ENCODE measurements at regions not wholly inside any gene's neighbourhood (a gene's known extent, or its start where the extent isn't known, plus 50 kb on each side); places are given as distances from the start of the nearest gene placed in this dataset.

DNA sequence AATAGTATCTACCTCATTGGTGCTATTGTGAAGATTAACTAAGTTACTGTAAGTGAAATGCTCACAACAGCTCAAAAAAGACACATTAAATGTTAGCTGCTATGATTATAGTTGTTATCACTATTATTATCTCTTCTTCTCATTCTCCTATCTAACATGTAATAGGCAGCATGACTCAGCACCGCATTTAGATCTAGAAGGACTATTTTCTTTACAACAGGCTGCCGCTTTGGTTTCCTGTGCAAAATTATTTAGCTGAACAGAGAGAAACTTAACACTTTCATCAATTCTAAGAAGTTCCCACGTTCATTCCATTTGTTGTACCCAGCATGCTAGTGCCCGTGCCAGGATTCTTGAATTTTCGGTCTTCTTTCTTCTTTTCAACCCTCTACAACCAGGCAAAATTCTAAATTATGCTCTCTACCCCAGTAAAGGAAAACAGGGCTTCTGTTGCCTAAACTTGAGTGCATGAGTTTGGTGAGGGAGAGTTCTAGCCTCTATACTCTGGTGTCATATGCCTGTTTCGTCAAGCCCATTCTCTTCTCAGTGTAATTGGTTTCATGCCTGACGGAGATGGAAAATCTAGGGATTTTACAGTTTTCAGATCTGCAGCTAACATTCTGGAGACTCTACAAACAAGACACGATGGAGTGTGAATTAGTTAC is 378.9 kb downstream of the PPP1R2C start:
- Histone ChIP-seq H3K4me2 (ENCODE audit: control insufficient read depth, extremely low read depth, insufficient read depth, low read depth, low read length) (no peak overlapping the region), H4K20me1 (ENCODE audit: control insufficient read depth, extremely low read depth, insufficient read depth, low read length) (no peaks in the 10 kb centered on the region), H3K9me3 (ENCODE audit: control insufficient read depth, low read depth, low read length) (no peaks in the 10 kb centered on the region), H3K9me1 (ENCODE audit: control insufficient read depth, extremely low read depth, insufficient read depth, low read length) (no peaks in the 10 kb centered on the region), H3K9ac (ENCODE audit: control insufficient read depth, extremely low read depth, insufficient read depth, low read length) (no peak overlapping the region), H3K36me3 (ENCODE audit: control insufficient read depth in 2 of 2, extremely low read depth in 1 of 2, insufficient read depth in 2 of 2, low read length in 2 of 2) (no peaks in the 10 kb centered on the region), H3K27me3 (ENCODE audit: control insufficient read depth, extremely low read depth, insufficient read depth, low read length) (no peaks in the 10 kb centered on the region), H2AFZ (ENCODE audit: control insufficient read depth, low read length) (no peak overlapping the region), H3K79me2 (ENCODE audit: control insufficient read depth, insufficient read depth, low read length) (no peaks in the 10 kb centered on the region), H3K4me1 (ENCODE audit: control insufficient read depth, extremely low read depth, insufficient read depth, low read length) (no peaks in the 10 kb centered on the region), H3K27ac (ENCODE audit: control insufficient read depth, insufficient read depth, low read length) (no peak overlapping the region), H3K4me3 (ENCODE audit: control insufficient read depth in 2 of 3, extremely low read depth in 1 of 3, insufficient read depth in 2 of 3, low read depth in 1 of 3, low read length in 3 of 3) (no peak overlapping the region)
- dilution Hi-C loops (cut with MboI; ENCODE audit: extremely low pct_ligation_motif_present, low sequenced_read_pairs), result no loop called here
- no peak for TF ChIP-seq EZH2 (IDR thresholded peaks at IDR 0.05; ENCODE audit: low read length)
- TF ChIP-seq, protein P1, sequence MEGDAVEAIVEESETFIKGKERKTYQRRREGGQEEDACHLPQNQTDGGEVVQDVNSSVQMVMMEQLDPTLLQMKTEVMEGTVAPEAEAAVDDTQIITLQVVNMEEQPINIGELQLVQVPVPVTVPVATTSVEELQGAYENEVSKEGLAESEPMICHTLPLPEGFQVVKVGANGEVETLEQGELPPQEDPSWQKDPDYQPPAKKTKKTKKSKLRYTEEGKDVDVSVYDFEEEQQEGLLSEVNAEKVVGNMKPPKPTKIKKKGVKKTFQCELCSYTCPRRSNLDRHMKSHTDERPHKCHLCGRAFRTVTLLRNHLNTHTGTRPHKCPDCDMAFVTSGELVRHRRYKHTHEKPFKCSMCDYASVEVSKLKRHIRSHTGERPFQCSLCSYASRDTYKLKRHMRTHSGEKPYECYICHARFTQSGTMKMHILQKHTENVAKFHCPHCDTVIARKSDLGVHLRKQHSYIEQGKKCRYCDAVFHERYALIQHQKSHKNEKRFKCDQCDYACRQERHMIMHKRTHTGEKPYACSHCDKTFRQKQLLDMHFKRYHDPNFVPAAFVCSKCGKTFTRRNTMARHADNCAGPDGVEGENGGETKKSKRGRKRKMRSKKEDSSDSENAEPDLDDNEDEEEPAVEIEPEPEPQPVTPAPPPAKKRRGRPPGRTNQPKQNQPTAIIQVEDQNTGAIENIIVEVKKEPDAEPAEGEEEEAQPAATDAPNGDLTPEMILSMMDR (optimal IDR thresholded peaks at IDR 0.05 in 1 of 3, IDR thresholded peaks at IDR 0.05 in 1 of 3, conservative IDR thresholded peaks at IDR 0.05 in 1 of 3; ENCODE audit: extremely low read depth in 1 of 3, insufficient read depth in 2 of 3, low read length in 3 of 3), result no peak
- DNase-seq (ENCODE audit: low read depth, low spot score) (no peak), FAIRE-seq (no peak)

DNA sequence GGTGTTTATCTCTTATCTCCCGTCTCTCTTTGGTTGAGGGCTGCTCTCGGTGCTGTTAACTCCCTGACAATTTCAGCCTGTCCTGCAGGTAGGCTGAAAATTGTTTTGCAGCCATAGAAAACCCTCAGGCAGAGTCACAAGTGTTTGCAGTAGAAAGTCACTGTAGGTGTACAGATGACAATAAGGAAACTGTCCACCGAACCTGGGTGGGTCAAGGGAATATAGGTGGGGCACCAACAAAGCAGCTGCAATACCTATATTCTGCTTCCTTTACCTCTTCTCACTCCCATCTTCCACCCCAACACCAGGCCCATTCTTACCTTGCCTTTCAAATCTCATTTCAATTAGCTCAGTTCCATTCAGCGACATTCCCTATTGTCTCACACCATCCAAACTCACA is 381.8 kb downstream of the PPP1R2C start:
- H3K4me2 ChIP-seq (ENCODE audit: control insufficient read depth, extremely low read depth, insufficient read depth, low read depth, low read length), result no peak overlapping the region
- dilution Hi-C loops (cut with MboI; ENCODE audit: extremely low pct_ligation_motif_present, low sequenced_read_pairs), result no loop called here
- no peak for FAIRE-seq

More for the DNA sequence above, 381.8 kb downstream of the PPP1R2C start:
- no peaks in the 10 kb centered on the region for H3K9me3 ChIP-seq (ENCODE audit: control insufficient read depth, low read depth, low read length)
- H3K4me3 ChIP-seq (ENCODE audit: control insufficient read depth in 2 of 3, extremely low read depth in 1 of 3, insufficient read depth in 2 of 3, low read depth in 1 of 3, low read length in 3 of 3), result no peak overlapping the region
- H3K9ac ChIP-seq (ENCODE audit: control insufficient read depth, extremely low read depth, insufficient read depth, low read length), result no peak overlapping the region
- no peaks in the 10 kb centered on the region for H4K20me1 ChIP-seq (ENCODE audit: control insufficient read depth, extremely low read depth, insufficient read depth, low read length)
- no peak for TF ChIP-seq EZH2 (IDR thresholded peaks at IDR 0.05; ENCODE audit: low read length)
- TF ChIP-seq, protein P1 (optimal IDR thresholded peaks at IDR 0.05 in 1 of 3, IDR thresholded peaks at IDR 0.05 in 1 of 3, conservative IDR thresholded peaks at IDR 0.05 in 1 of 3; ENCODE audit: extremely low read depth in 1 of 3, insufficient read depth in 2 of 3, low read length in 3 of 3), result no peak
- no peak overlapping the region for H2AFZ ChIP-seq (ENCODE audit: control insufficient read depth, low read length)
- H3K27me3 ChIP-seq (ENCODE audit: control insufficient read depth, extremely low read depth, insufficient read depth, low read length), result no peaks in the 10 kb centered on the region
- no peaks in the 10 kb centered on the region for H3K9me1 ChIP-seq (ENCODE audit: control insufficient read depth, extremely low read depth, insufficient read depth, low read length)
- no peaks in the 10 kb centered on the region for H3K79me2 ChIP-seq (ENCODE audit: control insufficient read depth, insufficient read depth, low read length)
- no peaks in the 10 kb centered on the region for H3K4me1 ChIP-seq (ENCODE audit: control insufficient read depth, extremely low read depth, insufficient read depth, low read length)
- DNase-seq (ENCODE audit: low read depth, low spot score), result no peak
- H3K36me3 ChIP-seq (ENCODE audit: control insufficient read depth in 2 of 2, extremely low read depth in 1 of 2, insufficient read depth in 2 of 2, low read length in 2 of 2), result no peaks in the 10 kb centered on the region
- no peak overlapping the region for H3K27ac ChIP-seq (ENCODE audit: control insufficient read depth, insufficient read depth, low read length)

All from keratinocyte (primary cell).